ENCODE measurements at regions not wholly inside any gene's neighbourhood (a gene's known extent, or its start where the extent isn't known, plus 50 kb on each side); places are given as distances from the start of the nearest gene placed in this dataset.

GRCh38 chr2:188865681-188866080, 108.5 kb upstream of the COL3A1 start:
- no peak overlapping the region for H3K9ac ChIP-seq (ENCODE audit: insufficient read depth, low read length)
- no peaks in the 10 kb centered on the region for H3K27me3 ChIP-seq (ENCODE audit: control insufficient read depth, insufficient read depth, low read length)
- H3K9me3 ChIP-seq (ENCODE audit: control insufficient read depth, insufficient read depth, low read depth, low read length): no peaks in the 10 kb centered on the region

GRCh38 chr2:188869550-188869949, 104.6 kb upstream of the COL3A1 start:
- H3K27me3 ChIP-seq (ENCODE audit: control insufficient read depth, insufficient read depth, low read length): no peaks in the 10 kb centered on the region
- peak in 1 of 2 donors; percentile 72 for DNase-seq (ENCODE audit: low read depth in 2 of 2)
- H4K20me1 ChIP-seq (ENCODE audit: control insufficient read depth, extremely low read depth, insufficient read depth, low read length): no peaks in the 10 kb centered on the region
- no peaks in the 10 kb centered on the region for H3K9me3 ChIP-seq (ENCODE audit: control insufficient read depth, insufficient read depth, low read depth, low read length)
- peaks cover 5% of the 10 kb centered on the region for H3K4me1 ChIP-seq (ENCODE audit: control insufficient read depth, extremely low read depth, insufficient read depth, low read length)
- no peak overlapping the region for H3K4me3 ChIP-seq (replicated peaks in 1 of 4; ENCODE audit: control extremely low read depth in 1 of 4, insufficient read depth in 1 of 4, low read depth in 3 of 4, low read length in 4 of 4)
- no peaks in the 10 kb centered on the region for H3K36me3 ChIP-seq (ENCODE audit: control insufficient read depth, insufficient read depth, low read length)
- H3K27ac ChIP-seq (ENCODE audit: insufficient read depth, low read length): peak overlapping the region; percentile 40
- no peak for TF ChIP-seq EZH2 (IDR thresholded peaks at IDR 0.05; ENCODE audit: low read length, missing control alignments)
- TF ChIP-seq CTCF (conservative IDR thresholded peaks at IDR 0.05 in 1 of 2, IDR thresholded peaks at IDR 0.05 in 1 of 2; ENCODE audit: low read depth in 1 of 2, low read length in 2 of 2): no peak
- H3K79me2 ChIP-seq (ENCODE audit: control insufficient read depth, insufficient read depth, low read length): no peaks in the 10 kb centered on the region
- no peak overlapping the region for H3K4me2 ChIP-seq (ENCODE audit: extremely low read depth, insufficient read depth, low read length)
- H2AFZ ChIP-seq (ENCODE audit: low read length): no peak overlapping the region
- H3K9ac ChIP-seq (ENCODE audit: insufficient read depth, low read length): no peak overlapping the region

More at GRCh38 chr2:188865681-188866080, 108.5 kb upstream of the COL3A1 start:
- H3K27ac ChIP-seq (ENCODE audit: insufficient read depth, low read length): no peak overlapping the region
- no peaks in the 10 kb centered on the region for H3K79me2 ChIP-seq (ENCODE audit: control insufficient read depth, insufficient read depth, low read length)
- no peaks in the 10 kb centered on the region for H3K36me3 ChIP-seq (ENCODE audit: control insufficient read depth, insufficient read depth, low read length)
- H3K4me3 ChIP-seq (replicated peaks in 1 of 4; ENCODE audit: control extremely low read depth in 1 of 4, insufficient read depth in 1 of 4, low read depth in 3 of 4, low read length in 4 of 4): no peak overlapping the region
- no peak overlapping the region for H3K4me2 ChIP-seq (ENCODE audit: extremely low read depth, insufficient read depth, low read length)
- H2AFZ ChIP-seq (ENCODE audit: low read length): no peak overlapping the region
- TF ChIP-seq CTCF (conservative IDR thresholded peaks at IDR 0.05 in 1 of 2, IDR thresholded peaks at IDR 0.05 in 1 of 2; ENCODE audit: low read depth in 1 of 2, low read length in 2 of 2): no peak
- TF ChIP-seq EZH2 (IDR thresholded peaks at IDR 0.05; ENCODE audit: low read length, missing control alignments): no peak
- H4K20me1 ChIP-seq (ENCODE audit: control insufficient read depth, extremely low read depth, insufficient read depth, low read length): no peaks in the 10 kb centered on the region
- DNase-seq (ENCODE audit: low read depth in 2 of 2): no peak
- H3K4me1 ChIP-seq (ENCODE audit: control insufficient read depth, extremely low read depth, insufficient read depth, low read length): peaks cover 5% of the 10 kb centered on the region

DNA sequence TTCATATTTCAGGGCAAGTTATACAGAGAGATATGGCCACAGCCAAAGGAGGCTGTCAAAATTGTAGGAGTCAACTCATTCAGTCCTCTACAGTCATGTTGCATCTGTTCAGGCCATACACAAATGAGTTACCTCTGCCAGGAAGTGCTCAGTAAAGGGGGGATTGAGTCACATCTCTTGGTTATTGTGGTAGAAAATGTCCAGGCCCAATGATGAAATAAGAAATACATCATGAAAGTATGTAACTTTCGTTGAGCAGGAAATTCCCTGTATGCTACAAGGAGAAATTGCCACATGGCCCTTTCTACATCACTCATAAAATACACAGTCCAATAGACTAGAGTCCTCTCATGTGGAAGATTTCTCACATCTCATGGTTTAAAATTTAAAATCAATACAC, 103.9 kb upstream of the COL3A1 start:
- DNase-seq (ENCODE audit: low read depth in 2 of 2): peak; percentile 89 to 94
- no peak overlapping the region for H3K4me3 ChIP-seq (replicated peaks in 1 of 4; ENCODE audit: control extremely low read depth in 1 of 4, insufficient read depth in 1 of 4, low read depth in 3 of 4, low read length in 4 of 4)
- H3K36me3 ChIP-seq (ENCODE audit: control insufficient read depth, insufficient read depth, low read length): no peaks in the 10 kb centered on the region
- H2AFZ ChIP-seq (ENCODE audit: low read length): no peak overlapping the region
- no peaks in the 10 kb centered on the region for H3K79me2 ChIP-seq (ENCODE audit: control insufficient read depth, insufficient read depth, low read length)
- H4K20me1 ChIP-seq (ENCODE audit: control insufficient read depth, extremely low read depth, insufficient read depth, low read length): no peaks in the 10 kb centered on the region
- H3K4me2 ChIP-seq (ENCODE audit: extremely low read depth, insufficient read depth, low read length): no peak overlapping the region
- no peak overlapping the region for H3K27ac ChIP-seq (ENCODE audit: insufficient read depth, low read length)
- H3K9ac ChIP-seq (ENCODE audit: insufficient read depth, low read length): no peak overlapping the region
- no peak for TF ChIP-seq EZH2 (IDR thresholded peaks at IDR 0.05; ENCODE audit: low read length, missing control alignments)
- TF ChIP-seq CTCF (conservative IDR thresholded peaks at IDR 0.05 in 1 of 2, IDR thresholded peaks at IDR 0.05 in 1 of 2; ENCODE audit: low read depth in 1 of 2, low read length in 2 of 2): no peak
- H3K27me3 ChIP-seq (ENCODE audit: control insufficient read depth, insufficient read depth, low read length): no peaks in the 10 kb centered on the region
- H3K9me3 ChIP-seq (ENCODE audit: control insufficient read depth, insufficient read depth, low read depth, low read length): no peaks in the 10 kb centered on the region
- peaks cover 5% of the 10 kb centered on the region for H3K4me1 ChIP-seq (ENCODE audit: control insufficient read depth, extremely low read depth, insufficient read depth, low read length)
